Prostate gland (tissue), 2 donors: ENCODE measurements at regions not wholly inside any gene's neighbourhood (a gene's known extent, or its start where the extent isn't known, plus 50 kb on each side); places are given as distances from the start of the nearest gene placed in this dataset.

Experiments used
- DNase-seq: peaks from one replicate; pipeline ENCODE4 v3.0.0-alpha.2; 2019; ENCODE audit warnings: low spot score
- H3K27ac ChIP-seq, 2 donors: fragments of 200-600 bp; sonication (generic); 2 replicates each; pipeline ENCODE4 v1.5.1; 2017 to 2019
- H3K27me3 ChIP-seq: fragments of 200-600 bp; sonication (generic); replicated peaks from 2 replicates; pipeline ENCODE4 v1.5.1; 2019; ENCODE audit not compliant: insufficient read depth
- H3K36me3 ChIP-seq, 2 donors: fragments of 200-600 bp; sonication (generic); 1 replicate in 1 of 2; 2 replicates in 1 of 2; pipeline versions ENCODE4 v1.5.1 to v1.8.1; 2017 to 2019
- H3K4me1 ChIP-seq: fragments of 200-600 bp; sonication (generic); replicated peaks from 2 replicates; pipeline ENCODE4 v1.5.1; 2019
- H3K4me3 ChIP-seq, 2 donors: fragments of 200-600 bp; sonication (generic); 2 replicates each; pipeline ENCODE4 v1.5.1; 2017 to 2019
- H3K9me3 ChIP-seq: fragments of 200-600 bp; sonication (generic); 2 replicates; pipeline ENCODE4 v1.5.1; 2017
- POLR2A ChIP-seq: fragments of 450-650 bp; IDR thresholded peaks from one replicate; pipeline ENCODE4 v1.6.1; 2016; ENCODE audit warnings: antibody characterized with exemption, mild to moderate bottlenecking
- POLR2AphosphoS5 ChIP-seq: sonication (generic); formaldehyde crosslinking; IDR thresholded peaks from one replicate; pipeline ENCODE4 v1.6.1; 2017; ENCODE audit warnings: antibody characterized with exemption
- WGBS: methylation state at CpG from one replicate; pipeline ENCODE4 v1.1.5; 2018; 5-methylcytosine and 5-hydroxymethylcytosine counted together
- intact Hi-C: fragments of 100-400 bp; cut with DNase I; formaldehyde crosslinking; loops from one replicate; pipeline ENCODE4 v1.14.2; 2022
- TF ChIP-seq, protein P1 (sequence below), 4 experiments: fragments of 200-600 bp in 2 of 4; fragments of 450-650 bp in 2 of 4; sonication (generic) in 2 of 4; IDR thresholded peaks; 1 replicate in 3 of 4; 2 replicates in 1 of 4; pipeline ENCODE4 v1.5.1; 2016 to 2019; ENCODE audit warnings: antibody characterized with exemption in 4 of 4, mild to moderate bottlenecking in 2 of 4, moderate library complexity in 2 of 4

DNA sequence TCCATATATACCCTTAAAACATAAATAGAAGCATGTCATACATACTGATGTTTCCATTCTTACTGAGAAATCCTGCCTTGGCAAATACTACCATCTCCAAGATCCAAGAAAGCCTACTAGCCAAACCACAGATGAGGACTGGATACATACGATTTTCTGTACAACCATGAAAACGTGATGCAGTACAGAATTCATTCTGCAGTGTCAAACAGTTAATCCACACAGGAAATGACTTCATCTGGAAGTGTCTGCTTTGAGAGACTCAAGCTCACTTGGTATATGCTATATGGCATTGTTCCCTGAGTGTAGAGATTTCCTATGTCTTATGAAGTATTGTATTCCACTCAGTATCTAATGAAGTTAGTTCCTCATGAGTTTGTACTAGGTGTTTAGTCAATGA is 94.3 kb downstream of the CT47B1 start:
- Histone ChIP-seq H3K4me3 (no peak overlapping the region), H3K9me3 (no peaks in the 10 kb centered on the region), H3K4me1 (no peaks in the 10 kb centered on the region), H3K27ac (no peak overlapping the region), H3K27me3 (no peaks in the 10 kb centered on the region), H3K36me3 (no peaks in the 10 kb centered on the region)
- intact Hi-C loops = no loop called here
- TF ChIP-seq POLR2AphosphoS5 = no peak
- TF ChIP-seq, protein P1, sequence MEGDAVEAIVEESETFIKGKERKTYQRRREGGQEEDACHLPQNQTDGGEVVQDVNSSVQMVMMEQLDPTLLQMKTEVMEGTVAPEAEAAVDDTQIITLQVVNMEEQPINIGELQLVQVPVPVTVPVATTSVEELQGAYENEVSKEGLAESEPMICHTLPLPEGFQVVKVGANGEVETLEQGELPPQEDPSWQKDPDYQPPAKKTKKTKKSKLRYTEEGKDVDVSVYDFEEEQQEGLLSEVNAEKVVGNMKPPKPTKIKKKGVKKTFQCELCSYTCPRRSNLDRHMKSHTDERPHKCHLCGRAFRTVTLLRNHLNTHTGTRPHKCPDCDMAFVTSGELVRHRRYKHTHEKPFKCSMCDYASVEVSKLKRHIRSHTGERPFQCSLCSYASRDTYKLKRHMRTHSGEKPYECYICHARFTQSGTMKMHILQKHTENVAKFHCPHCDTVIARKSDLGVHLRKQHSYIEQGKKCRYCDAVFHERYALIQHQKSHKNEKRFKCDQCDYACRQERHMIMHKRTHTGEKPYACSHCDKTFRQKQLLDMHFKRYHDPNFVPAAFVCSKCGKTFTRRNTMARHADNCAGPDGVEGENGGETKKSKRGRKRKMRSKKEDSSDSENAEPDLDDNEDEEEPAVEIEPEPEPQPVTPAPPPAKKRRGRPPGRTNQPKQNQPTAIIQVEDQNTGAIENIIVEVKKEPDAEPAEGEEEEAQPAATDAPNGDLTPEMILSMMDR (IDR thresholded peaks at IDR 0.05) = no peak
- TF ChIP-seq POLR2A = no peak
- no peak for DNase-seq
- 62% methylated on average over 2 of the region's 2 CpGs for WGBS

DNA sequence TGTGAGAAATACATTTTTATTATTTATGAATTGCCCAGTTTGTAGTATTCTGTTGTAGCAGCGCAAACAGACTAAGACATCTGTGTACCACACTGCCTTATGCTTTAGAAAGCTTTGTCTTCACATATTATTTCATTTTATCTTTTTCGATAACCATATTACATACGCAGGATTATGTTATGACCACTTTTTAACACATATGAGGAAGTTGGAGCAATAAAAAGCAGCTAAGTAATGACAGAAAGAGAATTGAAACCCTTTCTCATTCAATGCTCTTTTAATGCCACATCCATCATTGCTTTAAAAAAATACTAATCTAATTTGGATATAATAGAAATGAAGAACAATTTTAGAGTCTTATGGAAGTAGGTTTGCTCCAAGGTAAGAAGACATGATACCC is 99.7 kb downstream of the CT47B1 start:
- no peaks in the 10 kb centered on the region for H3K9me3 ChIP-seq
- TF ChIP-seq, protein P1 (IDR thresholded peaks at IDR 0.05) = no peak
- TF ChIP-seq POLR2A (no peak), POLR2AphosphoS5 (no peak)
- H3K36me3 ChIP-seq = no peaks in the 10 kb centered on the region
- no peak for DNase-seq
- H3K4me1 ChIP-seq = no peaks in the 10 kb centered on the region
- H3K27me3 ChIP-seq = no peaks in the 10 kb centered on the region
- WGBS = 100% methylated on average over 3 of the region's 3 CpGs
- intact Hi-C loops = loop anchor here (10.0 kb wide), 1 partner anchor 271 kb away; no protein-coding TSS in a partner anchor
- H3K27ac ChIP-seq = no peak overlapping the region
- H3K4me3 ChIP-seq = no peak overlapping the region

DNA sequence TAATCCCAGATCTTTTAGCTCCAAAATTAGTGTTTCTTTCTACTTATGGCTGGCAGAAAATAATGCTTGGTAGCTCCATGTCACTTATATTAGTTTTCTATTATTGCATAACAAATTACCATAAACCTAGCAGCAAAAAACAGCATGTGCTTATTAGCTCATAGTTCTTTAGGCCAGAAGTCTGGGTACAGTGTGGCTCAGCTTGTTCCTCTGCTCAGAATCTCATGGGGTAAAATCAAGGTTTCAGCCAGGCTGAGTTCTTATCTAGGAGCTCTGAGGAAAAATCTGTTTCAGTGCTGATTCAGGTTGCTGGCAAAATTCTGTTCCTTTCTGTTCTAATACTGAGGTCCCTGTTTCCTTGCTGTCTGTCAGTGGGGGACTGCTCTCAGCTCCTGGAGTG is 101.1 kb downstream of the CT47B1 start:
- no peaks in the 10 kb centered on the region for H3K9me3 ChIP-seq
- TF ChIP-seq, protein P1 (IDR thresholded peaks at IDR 0.05) = no peak
- no peak for TF ChIP-seq POLR2AphosphoS5
- no peak for TF ChIP-seq POLR2A
- no peak for DNase-seq
- no peak overlapping the region for H3K27ac ChIP-seq
- H3K4me1 ChIP-seq = no peaks in the 10 kb centered on the region
- no peaks in the 10 kb centered on the region for H3K27me3 ChIP-seq
- no peaks in the 10 kb centered on the region for H3K36me3 ChIP-seq
- H3K4me3 ChIP-seq = no peak overlapping the region
- intact Hi-C loops = loop anchor here (10.0 kb wide), 1 partner anchor 270 kb away; no protein-coding TSS in a partner anchor

DNA sequence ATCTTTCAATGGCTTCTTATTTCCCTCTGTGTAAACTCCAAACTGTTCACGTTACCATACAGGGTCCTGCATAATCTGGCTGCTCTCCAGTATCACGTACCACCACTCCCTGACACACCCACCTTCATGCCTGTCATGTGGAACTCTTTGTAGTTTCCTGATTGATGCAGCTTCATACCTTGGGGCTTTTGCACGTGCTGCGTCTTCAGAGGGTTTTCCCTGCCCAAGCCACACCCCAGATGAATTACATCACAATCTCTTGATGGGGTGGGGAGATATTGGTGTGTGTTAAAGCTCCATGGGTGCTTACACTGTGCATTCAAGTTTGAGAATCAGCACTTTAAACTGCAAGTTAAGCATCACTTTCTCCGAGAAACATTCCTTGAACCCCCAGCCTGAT is 101.9 kb downstream of the CT47B1 start:
- Histone ChIP-seq H3K27me3 (no peaks in the 10 kb centered on the region), H3K9me3 (no peaks in the 10 kb centered on the region)

DNA sequence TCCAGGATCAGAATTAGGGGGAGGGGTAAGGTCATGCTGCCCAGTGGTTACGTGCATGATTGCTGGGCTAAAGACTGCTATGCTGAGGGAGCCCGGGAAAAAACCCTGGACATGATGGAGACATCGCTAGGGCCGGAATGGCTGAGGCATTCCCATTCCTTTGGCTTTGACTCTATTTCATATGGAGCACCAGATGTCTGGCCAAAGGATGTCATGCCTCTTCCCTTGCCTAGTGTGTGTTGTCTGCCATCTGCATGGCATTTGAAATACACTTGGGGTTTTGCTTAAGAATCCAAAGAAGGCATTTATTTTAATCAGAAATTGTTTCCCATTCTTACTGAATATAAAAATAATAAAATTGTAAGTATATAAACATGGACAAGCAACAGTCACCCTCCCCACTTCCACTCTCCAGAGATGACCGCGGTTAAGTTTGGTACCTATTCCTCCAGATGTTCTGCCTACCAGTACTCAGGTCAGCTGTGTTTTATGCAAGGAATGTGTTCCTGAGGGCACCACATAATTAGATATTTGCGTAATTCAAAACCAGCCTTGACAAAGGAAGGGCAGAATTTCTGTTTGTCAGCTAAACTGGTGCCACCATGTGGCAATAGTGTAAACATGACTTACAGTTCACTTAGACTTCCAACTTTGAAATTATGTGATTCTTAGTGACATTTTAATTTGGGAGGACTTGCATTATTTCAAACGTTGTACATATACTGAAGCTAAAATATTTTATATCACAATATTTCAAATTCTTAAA is 105.9 kb downstream of the CT47B1 start:
- DNase-seq = peak; percentile 6
- H3K27ac ChIP-seq = no peak overlapping the region
- WGBS = 42% methylated on average over 8 of the region's 8 CpGs
- intact Hi-C loops = loop anchor here (10.0 kb wide), 1 partner anchor 265 kb away; no protein-coding TSS in a partner anchor
- H3K27me3 ChIP-seq = no peaks in the 10 kb centered on the region
- H3K9me3 ChIP-seq = no peaks in the 10 kb centered on the region
- no peaks in the 10 kb centered on the region for H3K36me3 ChIP-seq
- no peaks in the 10 kb centered on the region for H3K4me1 ChIP-seq
- TF ChIP-seq POLR2A = no peak
- peak; percentile 8 for TF ChIP-seq POLR2AphosphoS5
- TF ChIP-seq, protein P1 (IDR thresholded peaks at IDR 0.05) = peak in 2 of 4 experiments; percentile 36 to 40
- H3K4me3 ChIP-seq = no peak overlapping the region

More for the DNA sequence above, 101.9 kb downstream of the CT47B1 start:
- H3K27ac ChIP-seq = no peak overlapping the region
- DNase-seq = no peak
- H3K4me3 ChIP-seq = no peak overlapping the region
- intact Hi-C loops = loop anchor here (10.0 kb wide), 1 partner anchor 269 kb away; no protein-coding TSS in a partner anchor
- H3K4me1 ChIP-seq = no peaks in the 10 kb centered on the region
- 24% methylated on average over 5 of the region's 5 CpGs for WGBS
- TF ChIP-seq POLR2AphosphoS5 = no peak
- H3K36me3 ChIP-seq = no peaks in the 10 kb centered on the region
